Liver (tissue), 8 donors: ENCODE measurements at regions not wholly inside any gene's neighbourhood (a gene's known extent, or its start where the extent isn't known, plus 50 kb on each side); places are given as distances from the start of the nearest gene placed in this dataset.

Source experiments
- DNase-seq: peaks from one replicate; pipeline ENCODE4 v3.0.0-alpha.2; 2017; ENCODE audit warnings: low spot score
- H3K27ac ChIP-seq, 2 donors: one replicate each; pipeline ENCODE4 v1.7.0; 2013; ENCODE audit warnings: inconsistent platforms in 2 of 2, low read length in 2 of 2, control low read depth in 1 of 2, low read depth in 1 of 2, mild to moderate bottlenecking in 1 of 2
- H3K27me3 ChIP-seq, 4 donors: one replicate each; pipeline versions ENCODE4 v1.6.1 to v1.7.0; 2013; ENCODE audit warnings: low read length in 3 of 4, inconsistent platforms in 1 of 4, mild to moderate bottlenecking in 1 of 4, moderate library complexity in 1 of 4; ENCODE audit not compliant: control insufficient read depth in 4 of 4, insufficient read depth in 4 of 4
- H3K36me3 ChIP-seq, 4 donors: one replicate each; pipeline versions ENCODE4 v1.6.1 to v1.7.0; 2013; ENCODE audit warnings: low read length in 3 of 4, mild to moderate bottlenecking in 3 of 4, low read depth in 1 of 4, moderate library complexity in 1 of 4; ENCODE audit not compliant: control insufficient read depth in 4 of 4, insufficient read depth in 3 of 4
- H3K4me1 ChIP-seq, 4 donors: one replicate each; pipeline versions ENCODE4 v1.6.1 to v1.7.0; 2013; ENCODE audit warnings: low read length in 3 of 4, mild to moderate bottlenecking in 3 of 4, moderate library complexity in 1 of 4; ENCODE audit not compliant: control insufficient read depth in 4 of 4, insufficient read depth in 4 of 4
- H3K4me3 ChIP-seq, 3 donors: one replicate each; pipeline versions ENCODE4 v1.6.1 to v1.7.0; 2013; ENCODE audit warnings: low read length in 3 of 3, control low read depth in 1 of 3, low read depth in 1 of 3, mild to moderate bottlenecking in 1 of 3
- H3K9ac ChIP-seq, 2 donors: one replicate each; pipeline ENCODE4 v1.7.0; 2013; ENCODE audit warnings: low read length in 2 of 2, mild to moderate bottlenecking in 2 of 2, moderate library complexity in 2 of 2, control low read depth in 1 of 2, low read depth in 1 of 2
- H3K9me3 ChIP-seq, 4 donors: one replicate each; pipeline versions ENCODE4 v1.6.1 to v1.7.0; 2013; ENCODE audit warnings: low read length in 3 of 4; ENCODE audit not compliant: control insufficient read depth in 4 of 4
- CTCF ChIP-seq: fragments of 150-350 bp; IDR thresholded peaks from 2 replicates; pipeline ENCODE4 v1.5.1; 2017; ENCODE audit warnings: improper control_type of control experiment, low read depth, low read length; ENCODE audit not compliant: missing input control
- EGR1 ChIP-seq, 2 donors: IDR thresholded peaks; 2 replicates each; pipeline ENCODE4 v1.6.1; 2016 to 2018; ENCODE audit warnings: antibody characterized with exemption in 2 of 2, low read depth in 2 of 2
- FOXA2 ChIP-seq: IDR thresholded peaks from 2 replicates; pipeline ENCODE4 v1.6.1; 2016; ENCODE audit warnings: antibody characterized with exemption
- GABPA ChIP-seq, 2 donors: IDR thresholded peaks in 1 of 2; conservative IDR thresholded peaks in 1 of 2; 2 replicates each; pipeline ENCODE4 v1.6.1; 2016; ENCODE audit warnings: antibody characterized with exemption in 2 of 2, mild to moderate bottlenecking in 1 of 2, moderate library complexity in 1 of 2
- HNF4A ChIP-seq, 2 donors: conservative IDR thresholded peaks; 2 replicates each; pipeline ENCODE4 v1.6.1; 2016; ENCODE audit warnings: antibody characterized with exemption in 2 of 2, mild to moderate bottlenecking in 2 of 2
- HNF4G ChIP-seq: IDR thresholded peaks from 2 replicates; pipeline ENCODE4 v1.6.1; 2016; ENCODE audit warnings: antibody characterized with exemption
- JUND ChIP-seq, 2 donors: IDR thresholded peaks; 2 replicates each; pipeline ENCODE4 v1.6.1; 2016; ENCODE audit warnings: antibody characterized with exemption in 2 of 2
- NR2F2 ChIP-seq: IDR thresholded peaks from 2 replicates; pipeline ENCODE4 v1.6.1; 2016; ENCODE audit warnings: antibody characterized with exemption
- RAD21 ChIP-seq, 2 donors: IDR thresholded peaks; 2 replicates each; pipeline ENCODE4 v1.6.1; 2016; ENCODE audit warnings: antibody characterized with exemption in 2 of 2, mild to moderate bottlenecking in 2 of 2
- REST ChIP-seq: IDR thresholded peaks from 2 replicates; pipeline ENCODE4 v1.6.1; 2016; ENCODE audit warnings: antibody characterized with exemption, mild to moderate bottlenecking
- RXRA ChIP-seq, 2 donors: IDR thresholded peaks; 2 replicates each; pipeline ENCODE4 v1.6.1; 2017 to 2018; ENCODE audit warnings: antibody characterized with exemption in 2 of 2, mild to moderate bottlenecking in 1 of 2
- TAF1 ChIP-seq: conservative IDR thresholded peaks from 2 replicates; pipeline ENCODE4 v1.6.1; 2016; ENCODE audit warnings: antibody characterized with exemption, mild to moderate bottlenecking
- YY1 ChIP-seq: IDR thresholded peaks from 2 replicates; pipeline ENCODE4 v1.6.1; 2016; ENCODE audit warnings: antibody characterized with exemption, mild to moderate bottlenecking
- WGBS: extraction: QIAGEN DNeasy Blood & Tissue Kit; methylation state at CpG from one replicate; pipeline ENCODE4 v1.1.7; 2013; 5-methylcytosine and 5-hydroxymethylcytosine counted together
- TF ChIP-seq, protein P1 (sequence below): IDR thresholded peaks from 2 replicates; pipeline ENCODE4 v1.6.1; 2016; ENCODE audit warnings: antibody characterized with exemption
- TF ChIP-seq, protein P2 (sequence below): IDR thresholded peaks from 2 replicates; pipeline ENCODE4 v1.6.1; 2016; ENCODE audit warnings: antibody characterized with exemption
- donor health status: healthy.
- donor health status: healthy.
- donor health status: healthy.
- donor health status: healthy.
- donor health status: healthy.

- TF ChIP-seq CTCF (no peak), FOXA2 (no peak), REST (no peak), RXRA (IDR thresholded peaks at IDR 0.05) (no peak), HNF4G (no peak)
- TF ChIP-seq, protein P1, sequence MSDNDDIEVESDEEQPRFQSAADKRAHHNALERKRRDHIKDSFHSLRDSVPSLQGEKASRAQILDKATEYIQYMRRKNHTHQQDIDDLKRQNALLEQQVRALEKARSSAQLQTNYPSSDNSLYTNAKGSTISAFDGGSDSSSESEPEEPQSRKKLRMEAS, result no peak
Measured at GRCh38 chr7:80053124-80053523, 81.5 kb upstream of the GNAI1 start (continued).

DNA sequence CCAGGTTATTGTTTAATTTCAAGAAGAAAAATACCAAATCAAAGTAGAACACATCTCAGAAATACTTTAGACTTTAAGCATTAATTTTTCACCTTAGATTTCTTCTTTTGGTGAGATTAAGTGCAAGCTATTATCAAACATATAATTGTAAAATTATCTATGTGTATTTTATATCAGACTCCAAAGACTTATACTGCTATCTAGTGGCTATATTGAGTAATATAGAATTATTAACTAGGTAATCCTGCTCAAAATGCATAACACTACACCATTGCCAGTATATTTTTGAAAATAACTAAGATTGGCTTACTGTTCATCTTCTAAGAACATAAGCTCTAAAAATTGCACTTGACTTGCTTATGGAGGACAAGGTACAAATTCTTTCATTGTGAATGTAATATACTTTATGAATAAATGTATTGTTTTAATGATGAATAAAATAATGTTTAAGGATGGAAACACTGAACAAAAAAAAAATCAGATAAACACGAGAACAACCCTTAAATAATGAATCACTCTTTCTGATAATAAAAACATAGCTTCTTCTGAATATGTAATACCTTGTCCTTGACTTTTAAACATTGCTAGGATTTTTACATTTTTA is 86.7 kb upstream of the GNAI1 start:
- 59% methylated on average over 1 of the region's 1 CpG for WGBS
- no peaks in the 10 kb centered on the region for H3K4me1 ChIP-seq
- H3K36me3 ChIP-seq, result no peaks in the 10 kb centered on the region
- TF ChIP-seq YY1 (no peak), NR2F2 (no peak), RAD21 (IDR thresholded peaks at IDR 0.05) (peak; percentile 15 to 34)
- H3K4me3 ChIP-seq, result no peak overlapping the region
- no peaks in the 10 kb centered on the region for H3K9me3 ChIP-seq
- H3K9ac ChIP-seq, result no peak overlapping the region
- DNase-seq, result no peak
- H3K27me3 ChIP-seq, result no peaks in the 10 kb centered on the region
- H3K27ac ChIP-seq, result no peak overlapping the region

DNA sequence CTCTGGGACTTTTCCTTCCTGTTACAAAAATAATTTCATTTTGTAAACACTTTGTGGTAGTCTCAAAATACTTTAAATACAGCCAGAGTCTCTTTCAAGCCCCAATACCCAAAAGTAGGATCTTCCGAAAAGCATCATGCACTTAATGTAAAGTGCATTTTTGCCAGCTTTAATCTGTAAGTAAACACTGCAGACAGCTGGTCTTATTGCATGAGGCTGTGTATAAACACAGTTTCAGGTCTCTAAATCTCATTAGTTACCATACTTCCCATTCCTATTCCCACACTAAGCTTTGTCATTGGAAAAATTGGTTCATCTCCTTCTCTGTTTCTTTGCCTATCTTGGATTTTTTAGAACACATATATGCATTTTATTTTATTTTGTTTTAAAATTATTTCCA is 87.6 kb upstream of the GNAI1 start:
- Histone ChIP-seq H3K4me1 (no peaks in the 10 kb centered on the region), H3K9me3 (no peaks in the 10 kb centered on the region), H3K9ac (no peak overlapping the region), H3K4me3 (no peak overlapping the region), H3K27ac (no peak overlapping the region), H3K27me3 (no peaks in the 10 kb centered on the region), H3K36me3 (no peaks in the 10 kb centered on the region)
- TF ChIP-seq TAF1 (no peak), HNF4A (conservative IDR thresholded peaks at IDR 0.05) (no peak), REST (no peak), EGR1 (IDR thresholded peaks at IDR 0.05; ENCODE audit: low read depth in 2 of 2) (no peak), JUND (IDR thresholded peaks at IDR 0.05) (no peak), RAD21 (IDR thresholded peaks at IDR 0.05) (no peak), GABPA (IDR thresholded peaks at IDR 0.05 in 1 of 2, conservative IDR thresholded peaks at IDR 0.05 in 1 of 2) (no peak), YY1 (no peak), NR2F2 (no peak), HNF4G (no peak)
- TF ChIP-seq, protein P2, sequence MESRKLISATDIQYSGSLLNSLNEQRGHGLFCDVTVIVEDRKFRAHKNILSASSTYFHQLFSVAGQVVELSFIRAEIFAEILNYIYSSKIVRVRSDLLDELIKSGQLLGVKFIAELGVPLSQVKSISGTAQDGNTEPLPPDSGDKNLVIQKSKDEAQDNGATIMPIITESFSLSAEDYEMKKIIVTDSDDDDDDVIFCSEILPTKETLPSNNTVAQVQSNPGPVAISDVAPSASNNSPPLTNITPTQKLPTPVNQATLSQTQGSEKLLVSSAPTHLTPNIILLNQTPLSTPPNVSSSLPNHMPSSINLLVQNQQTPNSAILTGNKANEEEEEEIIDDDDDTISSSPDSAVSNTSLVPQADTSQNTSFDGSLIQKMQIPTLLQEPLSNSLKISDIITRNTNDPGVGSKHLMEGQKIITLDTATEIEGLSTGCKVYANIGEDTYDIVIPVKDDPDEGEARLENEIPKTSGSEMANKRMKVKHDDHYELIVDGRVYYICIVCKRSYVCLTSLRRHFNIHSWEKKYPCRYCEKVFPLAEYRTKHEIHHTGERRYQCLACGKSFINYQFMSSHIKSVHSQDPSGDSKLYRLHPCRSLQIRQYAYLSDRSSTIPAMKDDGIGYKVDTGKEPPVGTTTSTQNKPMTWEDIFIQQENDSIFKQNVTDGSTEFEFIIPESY, result no peak
- no peak for DNase-seq
- whole genome bisulfite sequencing, result 89% methylated on average over 1 of the region's 1 CpG
